K562 (cell line): ENCODE measurements at regions not wholly inside any gene's neighbourhood (a gene's known extent, or its start where the extent isn't known, plus 50 kb on each side); places are given as distances from the start of the nearest gene placed in this dataset.

Source experiments
- C11orf30 ChIP-seq: fragments of 450-650 bp; IDR thresholded peaks from 2 replicates; pipeline ENCODE4 v1.6.1; 2016; ENCODE audit warnings: low read depth, mild to moderate bottlenecking
- CREB3L1 ChIP-seq: fragments of 450-650 bp; IDR thresholded peaks from 2 replicates; pipeline ENCODE4 v1.6.1; 2014; ENCODE audit warnings: low read depth, mild to moderate bottlenecking, moderate library complexity, borderline replicate concordance
- EP300 ChIP-seq: IDR thresholded peaks from 2 replicates; pipeline ENCODE4 v1.6.1; 2012; ENCODE audit warnings: low read length, improper control_type of control experiment
- FOSL1 ChIP-seq: fragments of 200-800 bp; sonication (Bioruptor generic); conservative IDR thresholded peaks from 2 replicates; pipeline ENCODE4 v1.6.1; 2016; ENCODE audit warnings: missing genetic modification characterization, missing compliant biosample characterization
- MYC ChIP-seq, 2 experiments: fragments of 250-450 bp in 1 of 2; sonication (Bioruptor Pico) in 1 of 2; IDR thresholded peaks; 2 replicates each; pipeline versions ENCODE4 v1.5.1 to v1.6.1; 2012 to 2021; ENCODE audit warnings: low read depth in 2 of 2, borderline replicate concordance in 1 of 2, improper control_type of control experiment in 1 of 2, low read length in 1 of 2, mild to moderate bottlenecking in 1 of 2, moderate library complexity in 1 of 2
- RAD21 ChIP-seq, 2 experiments: fragments of 250-450 bp in 1 of 2; fragments of 450-650 bp in 1 of 2; sonication (Bioruptor Pico) in 1 of 2; formaldehyde crosslinking in 1 of 2; IDR thresholded peaks in 1 of 2; conservative IDR thresholded peaks in 1 of 2; 2 replicates each; pipeline versions ENCODE4 v1.4.0 to v1.8.0; 2020 to 2022; ENCODE audit warnings: mild to moderate bottlenecking in 2 of 2, moderate library complexity in 1 of 2
- RB1 ChIP-seq: fragments of 450-650 bp; IDR thresholded peaks from 2 replicates; pipeline ENCODE4 v1.6.1; 2017; ENCODE audit warnings: low read depth, mild to moderate bottlenecking
- RCOR1 ChIP-seq, 2 experiments: IDR thresholded peaks; 2 replicates each; pipeline ENCODE4 v1.6.1; 2012; ENCODE audit warnings: low read depth in 2 of 2, low read length in 2 of 2, borderline replicate concordance in 1 of 2, improper control_type of control experiment in 1 of 2
- SPI1 ChIP-seq: IDR thresholded peaks from 2 replicates; pipeline ENCODE4 v1.6.1; 2011; ENCODE audit warnings: low read depth, low read length, control low read depth, borderline replicate concordance
- TFAP4 ChIP-seq: sonication (generic); formaldehyde crosslinking; IDR thresholded peaks from 2 replicates; pipeline ENCODE4 v1.8.0; 2022; ENCODE audit warnings: missing genetic modification reagents, mild to moderate bottlenecking, moderate library complexity, borderline replicate concordance
- ZNF316 ChIP-seq: fragments of 450-650 bp; IDR thresholded peaks from 2 replicates; pipeline ENCODE4 v1.6.1; 2016
- ZNF384 ChIP-seq: IDR thresholded peaks from 2 replicates; pipeline ENCODE4 v1.6.1; 2012; ENCODE audit warnings: low read depth, low read length, improper control_type of control experiment
- TF ChIP-seq, protein P1 (sequence below), 2 experiments: fragments of 450-650 bp in 1 of 2; sonication (generic) in 1 of 2; formaldehyde crosslinking in 1 of 2; IDR thresholded peaks in 1 of 2; conservative IDR thresholded peaks in 1 of 2; 2 replicates each; pipeline versions ENCODE4 v1.6.1 to v1.8.1; 2016 to 2023; ENCODE audit warnings: mild to moderate bottlenecking in 2 of 2, moderate library complexity in 2 of 2, inconsistent platforms in 1 of 2, missing genetic modification reagents in 1 of 2

DNA sequence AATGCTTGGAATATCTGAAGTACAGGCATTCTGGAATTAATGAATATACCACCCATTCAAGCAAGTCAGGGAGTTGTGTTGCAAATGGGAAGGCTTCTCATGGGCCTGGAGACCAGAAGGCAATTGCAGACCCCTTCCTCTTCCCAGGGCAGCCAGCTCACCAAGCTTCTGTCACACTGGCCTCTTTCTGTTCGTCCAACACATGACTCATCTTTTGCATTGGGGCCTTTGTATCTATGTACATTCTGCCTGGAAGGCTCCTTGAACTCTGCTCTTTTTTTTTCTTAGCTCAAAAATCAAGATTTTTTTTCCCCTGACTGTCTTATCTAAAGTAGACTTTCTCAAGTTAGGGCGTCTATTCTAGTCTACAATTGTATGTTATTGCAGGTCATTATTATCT is 132.9 kb upstream of the MYLIP start (continued):
- TF ChIP-seq TFAP4 (CRISPR knock-in tag): no peak
- peak; percentile 90 for TF ChIP-seq FOSL1 (tag)
- TF ChIP-seq SPI1: 0 out of 2 replicates have a peak, but pooled peaks have one; percentile 28
- peak; percentile 20; the same call in 1 of the 2 replicates for TF ChIP-seq EP300
- TF ChIP-seq, protein P1, sequence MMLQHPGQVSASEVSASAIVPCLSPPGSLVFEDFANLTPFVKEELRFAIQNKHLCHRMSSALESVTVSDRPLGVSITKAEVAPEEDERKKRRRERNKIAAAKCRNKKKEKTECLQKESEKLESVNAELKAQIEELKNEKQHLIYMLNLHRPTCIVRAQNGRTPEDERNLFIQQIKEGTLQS (IDR thresholded peaks at IDR 0.05): peak; percentile 92
- TF ChIP-seq, protein P1 (CRISPR knock-in tag; conservative IDR thresholded peaks at IDR 0.05): no peak
- TF ChIP-seq RAD21 (CRISPR knock-in tag; conservative IDR thresholded peaks at IDR 0.05 in 1 of 2, IDR thresholded peaks at IDR 0.05 in 1 of 2): peak in 1 of 2 experiments; percentile 18; a peak in 1 of 4 replicates
- TF ChIP-seq MYC (IDR thresholded peaks at IDR 0.05; ENCODE audit: low read depth, low read length): 0 out of 2 replicates have a peak, but pooled peaks have one; percentile 36
- no peak for TF ChIP-seq MYC (CRISPR knock-in tag; IDR thresholded peaks at IDR 0.05; ENCODE audit: borderline replicate concordance, low read depth)
- peak; percentile 21; the same call in 1 of the 2 replicates for TF ChIP-seq RB1
- TF ChIP-seq ZNF384: peak; percentile 74
- 0 out of 2 replicates have a peak, but pooled peaks have one; percentile 29 for TF ChIP-seq CREB3L1
- TF ChIP-seq C11orf30: peak; percentile 24; the same call in 1 of the 2 replicates
- TF ChIP-seq RCOR1 (IDR thresholded peaks at IDR 0.05; ENCODE audit: borderline replicate concordance in 1 of 2, low read depth in 2 of 2, low read length in 2 of 2): peak in 1 of 2 experiments; percentile 28; a peak in 1 of 4 replicates
- peak; percentile 53 for TF ChIP-seq ZNF316
- TF ChIP-seq, all 486 proteins: peak for 38
